Testis (tissue), 2 donors: ENCODE measurements at regions not wholly inside any gene's neighbourhood (a gene's known extent, or its start where the extent isn't known, plus 50 kb on each side); places are given as distances from the start of the nearest gene placed in this dataset.

Experiments
- CTCF ChIP-seq, 3 experiments: fragments of 450-650 bp in 2 of 3; fragments of 200-600 bp in 1 of 3; sonication (generic) in 1 of 3; IDR thresholded peaks; one replicate each; pipeline ENCODE4 v1.5.1; 2016 to 2019; ENCODE audit warnings: antibody characterized with exemption in 3 of 3, mild to moderate bottlenecking in 2 of 3, moderate library complexity in 1 of 3
- POLR2A ChIP-seq: fragments of 450-650 bp; IDR thresholded peaks from one replicate; pipeline ENCODE4 v1.6.1; 2017; ENCODE audit warnings: antibody characterized with exemption, mild to moderate bottlenecking, moderate library complexity

GRCh38 chr11:104546501-104546900 lies 351.8 kb downstream of the CASP12 start:
- no peak for TF ChIP-seq CTCF (IDR thresholded peaks at IDR 0.05)
- no peak for TF ChIP-seq POLR2A
